Right hindlimb (tissue), 1 donor: ENCODE measurements at regions not wholly inside any gene's neighbourhood (a gene's known extent, or its start where the extent isn't known, plus 50 kb on each side); places are given as distances from the start of the nearest gene placed in this dataset.

Source experiments
- DNase-seq: peaks from one replicate; pipeline ENCODE4 v3.0.0-alpha.2; 2018

GRCh38 chr1:218828125-218828650 is 345.5 kb upstream of the LYPLAL1 start:
- DNase-seq, result no peak

- peak; percentile 49 for DNase-seq
These were observed 344.6 kb upstream of the LYPLAL1 start for GRCh38 chr1:218829097-218829496.

GRCh38 chr1:218835609-218836008 is 338.1 kb upstream of the LYPLAL1 start:
- DNase-seq, result no peak

- DNase-seq, result no peak
These were observed 337.4 kb upstream of the LYPLAL1 start for GRCh38 chr1:218836264-218836663.

GRCh38 chr1:218837051-218837450 is 336.6 kb upstream of the LYPLAL1 start:
- DNase-seq, result no peak

GRCh38 chr1:218845589-218845988 is 328.1 kb upstream of the LYPLAL1 start:
- DNase-seq, result no peak

GRCh38 chr1:218846181-218846580 is 327.5 kb upstream of the LYPLAL1 start:
- DNase-seq, result no peak

GRCh38 chr1:218847089-218847768 is 326.4 kb upstream of the LYPLAL1 start:
- DNase-seq, result no peak

GRCh38 chr1:218848009-218848408 is 325.7 kb upstream of the LYPLAL1 start:
- no peak for DNase-seq

GRCh38 chr1:218850367-218850766 is 323.3 kb upstream of the LYPLAL1 start:
- no peak for DNase-seq

- peak; percentile 51 for DNase-seq
These were observed 322.1 kb upstream of the LYPLAL1 start for GRCh38 chr1:218851586-218851985.

- DNase-seq, result peak; percentile 78
These were observed 321.2 kb upstream of the LYPLAL1 start for GRCh38 chr1:218852527-218852926.

- DNase-seq, result no peak
These were observed 309.7 kb upstream of the LYPLAL1 start for GRCh38 chr1:218863987-218864386.

- no peak for DNase-seq
These were observed 308.1 kb upstream of the LYPLAL1 start for GRCh38 chr1:218865591-218865990.

GRCh38 chr1:218866507-218866906 is 307.2 kb upstream of the LYPLAL1 start:
- no peak for DNase-seq

GRCh38 chr1:218867066-218867465 is 306.6 kb upstream of the LYPLAL1 start:
- no peak for DNase-seq

- peak; percentile 33 for DNase-seq
These were observed 305.6 kb upstream of the LYPLAL1 start for GRCh38 chr1:218867941-218868626.

- DNase-seq, result no peak
These were observed 304.4 kb upstream of the LYPLAL1 start for GRCh38 chr1:218869276-218869675.

- DNase-seq, result no peak
These were observed 301.7 kb upstream of the LYPLAL1 start for GRCh38 chr1:218872026-218872425.

- DNase-seq, result no peak
These were observed 300.8 kb upstream of the LYPLAL1 start for GRCh38 chr1:218872928-218873327.

- no peak for DNase-seq
These were observed 299.4 kb upstream of the LYPLAL1 start for GRCh38 chr1:218874313-218874712.

GRCh38 chr1:218874801-218875400 is 298.8 kb upstream of the LYPLAL1 start:
- DNase-seq, result no peak

- no peak for DNase-seq
These were observed 295.3 kb upstream of the LYPLAL1 start for GRCh38 chr1:218878369-218878768.

- no peak for DNase-seq
These were observed 293.1 kb upstream of the LYPLAL1 start for GRCh38 chr1:218880484-218881060.
